HepG2 (cell line): ENCODE measurements at regions not wholly inside any gene's neighbourhood (a gene's known extent, or its start where the extent isn't known, plus 50 kb on each side); places are given as distances from the start of the nearest gene placed in this dataset.
A peak's percentile ranks its signal among the peaks of the same experiment; 100 is the strongest.

Source experiments
- ARNT2 ChIP-seq: sonication (generic); formaldehyde crosslinking; IDR thresholded peaks from 2 replicates; pipeline ENCODE4 v1.8.0; 2022; ENCODE audit warnings: mild to moderate bottlenecking, low read depth, missing genetic modification reagents, moderate library complexity
- ATF5 ChIP-seq: sonication (generic); formaldehyde crosslinking; IDR thresholded peaks from 2 replicates; pipeline ENCODE4 v1.4.0; 2020; ENCODE audit warnings: mild to moderate bottlenecking, low read depth, missing genetic modification reagents
- BATF2 ChIP-seq: sonication (generic); formaldehyde crosslinking; IDR thresholded peaks from 2 replicates; pipeline ENCODE4 v1.8.0; 2022; ENCODE audit warnings: mild to moderate bottlenecking, missing genetic modification reagents, moderate library complexity
- DDIT3 ChIP-seq: sonication (generic); formaldehyde crosslinking; IDR thresholded peaks from 2 replicates; pipeline ENCODE4 v1.4.0; 2020; ENCODE audit warnings: mild to moderate bottlenecking, missing genetic modification reagents
- FOXA3 ChIP-seq: IDR thresholded peaks from 2 replicates; pipeline ENCODE4 v1.6.1; 2016; ENCODE audit warnings: missing genetic modification reagents, missing compliant biosample characterization
- MYNN ChIP-seq: sonication (generic); formaldehyde crosslinking; IDR thresholded peaks from 2 replicates; pipeline ENCODE4 v1.4.0; 2020; ENCODE audit warnings: mild to moderate bottlenecking, low read depth, missing genetic modification reagents
- RNF2 ChIP-seq: fragments of 450-650 bp; conservative IDR thresholded peaks from 2 replicates; pipeline ENCODE4 v1.6.1; 2016; ENCODE audit warnings: low read depth
- STAG1 ChIP-seq: sonication (generic); formaldehyde crosslinking; IDR thresholded peaks from 2 replicates; pipeline ENCODE4 v1.4.0; 2020; ENCODE audit warnings: missing genetic modification reagents
- TARDBP ChIP-seq: sonication (generic); formaldehyde crosslinking; IDR thresholded peaks from 2 replicates; pipeline ENCODE4 v1.8.0; 2022; ENCODE audit warnings: mild to moderate bottlenecking, missing genetic modification reagents
- TSC22D2 ChIP-seq: sonication (generic); formaldehyde crosslinking; IDR thresholded peaks from 2 replicates; pipeline ENCODE4 v1.5.1; 2020; ENCODE audit warnings: missing genetic modification reagents, mild to moderate bottlenecking, borderline replicate concordance
- XRCC5 ChIP-seq: fragments of 200-400 bp; formaldehyde crosslinking; optimal IDR thresholded peaks from 2 replicates; pipeline ENCODE3; 2017; ENCODE audit warnings: mild to moderate bottlenecking, low read length
- ZBTB1 ChIP-seq: sonication (generic); formaldehyde crosslinking; IDR thresholded peaks from 2 replicates; pipeline ENCODE4 v1.4.0; 2020; ENCODE audit warnings: missing genetic modification reagents, borderline replicate concordance
- ZNF138 ChIP-seq: sonication (generic); formaldehyde crosslinking; IDR thresholded peaks from 2 replicates; pipeline ENCODE4 v1.5.0; 2020; ENCODE audit warnings: mild to moderate bottlenecking, low read depth, missing genetic modification reagents
- ZNF576 ChIP-seq: sonication (generic); formaldehyde crosslinking; IDR thresholded peaks from 2 replicates; pipeline ENCODE4 v1.4.0; 2020; ENCODE audit warnings: mild to moderate bottlenecking, missing genetic modification reagents
- ZNF709 ChIP-seq: sonication (generic); formaldehyde crosslinking; IDR thresholded peaks from 2 replicates; pipeline ENCODE4 v1.5.0; 2020; ENCODE audit warnings: mild to moderate bottlenecking, missing genetic modification reagents
- ZZZ3 ChIP-seq: sonication (generic); formaldehyde crosslinking; IDR thresholded peaks from 2 replicates; pipeline ENCODE4 v1.4.0; 2020; ENCODE audit warnings: missing genetic modification reagents, mild to moderate bottlenecking, borderline replicate concordance

GRCh38 chr6:53718597-53719460, 53.3 kb upstream of the KLHL31 start (continued):
- TF ChIP-seq ZNF138: no peak
- TF ChIP-seq STAG1: peak; percentile 80
- no peak for TF ChIP-seq ZNF576
- TF ChIP-seq TARDBP (CRISPR knock-in tag): 0 out of 2 replicates have a peak, but pooled peaks have one; percentile 22
- no peak for TF ChIP-seq ATF5 (CRISPR knock-in tag)
- no peak for TF ChIP-seq RNF2
- no peak for TF ChIP-seq DDIT3 (CRISPR knock-in tag)
- no peak for TF ChIP-seq FOXA3
- no peak for TF ChIP-seq BATF2 (CRISPR knock-in tag)
- TF ChIP-seq XRCC5: peak; percentile 20
- TF ChIP-seq ZZZ3 (CRISPR knock-in tag): no peak
- no peak for TF ChIP-seq MYNN (CRISPR knock-in tag)
- TF ChIP-seq TSC22D2: no peak
- TF ChIP-seq ZBTB1 (CRISPR knock-in tag): no peak
- TF ChIP-seq ZNF709 (CRISPR knock-in tag): no peak
- no peak for TF ChIP-seq ARNT2 (CRISPR knock-in tag)
- TF ChIP-seq, all 625 proteins: peak for 11
